ENCODE measurements at regions not wholly inside any gene's neighbourhood (a gene's known extent, or its start where the extent isn't known, plus 50 kb on each side); places are given as distances from the start of the nearest gene placed in this dataset.

GRCh38 chr7:84461093-84461492 lies 266.5 kb upstream of the SEMA3A start:
- 66 to 79% methylated on average over 2 of the region's 2 CpGs for WGBS, 2 donors
- Histone ChIP-seq H3K4me3 (no peak overlapping the region), H3K27me3 (no peaks in the 10 kb centered on the region), H3K27ac (no peak overlapping the region), H3K9me3 (no peaks in the 10 kb centered on the region), H3K4me1 (no peaks in the 10 kb centered on the region), H3K36me3 (no peaks in the 10 kb centered on the region)
- DNase-seq, result no peak
- intact Hi-C loops (cut with DNase I), result no loop called here
- TF ChIP-seq EP300 (IDR thresholded peaks at IDR 0.05) (no peak), POLR2A (IDR thresholded peaks at IDR 0.05) (no peak), CTCF (IDR thresholded peaks at IDR 0.05) (no peak), POLR2AphosphoS5 (IDR thresholded peaks at IDR 0.05) (no peak)

- Histone ChIP-seq H3K4me3 (no peak overlapping the region), H3K27ac (no peak overlapping the region), H3K27me3 (no peaks in the 10 kb centered on the region), H3K36me3 (no peaks in the 10 kb centered on the region), H3K4me1 (no peaks in the 10 kb centered on the region), H3K9me3 (no peaks in the 10 kb centered on the region)
- TF ChIP-seq EP300 (IDR thresholded peaks at IDR 0.05) (no peak), POLR2AphosphoS5 (IDR thresholded peaks at IDR 0.05) (no peak), CTCF (IDR thresholded peaks at IDR 0.05) (no peak), POLR2A (IDR thresholded peaks at IDR 0.05) (no peak)
- DNase-seq, result no peak
- 93 to 100% methylated on average over 1 of the region's 1 CpG for WGBS, 2 donors
- intact Hi-C loops (cut with DNase I), result no loop called here
Observed at GRCh38 chr7:84455788-84456187, 261.2 kb upstream of the SEMA3A start.

GRCh38 chr7:84454174-84454959 lies 259.8 kb upstream of the SEMA3A start:
- H3K4me3 ChIP-seq, result no peak overlapping the region
- TF ChIP-seq POLR2A (IDR thresholded peaks at IDR 0.05), result no peak
- TF ChIP-seq EP300 (IDR thresholded peaks at IDR 0.05), result no peak
- TF ChIP-seq CTCF (IDR thresholded peaks at IDR 0.05), result no peak
- no peak for TF ChIP-seq POLR2AphosphoS5 (IDR thresholded peaks at IDR 0.05)
- intact Hi-C loops (cut with DNase I), result no loop called here

GRCh38 chr7:84452618-84453017 lies 258.0 kb upstream of the SEMA3A start:
- Histone ChIP-seq H3K9me3 (peaks cover 0 to 2% (median 0%) of the 10 kb centered on the region in 4 donors), H3K4me3 (no peak overlapping the region), H3K27me3 (no peaks in the 10 kb centered on the region), H3K36me3 (no peaks in the 10 kb centered on the region), H3K27ac (no peak overlapping the region), H3K4me1 (no peaks in the 10 kb centered on the region)
- TF ChIP-seq POLR2A (IDR thresholded peaks at IDR 0.05), result no peak
- TF ChIP-seq POLR2AphosphoS5 (IDR thresholded peaks at IDR 0.05), result no peak
- TF ChIP-seq EP300 (IDR thresholded peaks at IDR 0.05), result no peak
- no peak for TF ChIP-seq CTCF (IDR thresholded peaks at IDR 0.05)
- no peak for DNase-seq
- 71 to 88% methylated on average over 1 of the region's 1 CpG for WGBS, 2 donors
- intact Hi-C loops (cut with DNase I), result no loop called here

More at GRCh38 chr7:84454174-84454959, 259.8 kb upstream of the SEMA3A start:
- no peaks in the 10 kb centered on the region for H3K36me3 ChIP-seq
- H3K9me3 ChIP-seq, result no peaks in the 10 kb centered on the region
- no peak overlapping the region for H3K27ac ChIP-seq
- DNase-seq, result no peak
- H3K27me3 ChIP-seq, result no peaks in the 10 kb centered on the region
- H3K4me1 ChIP-seq, result no peaks in the 10 kb centered on the region

DNA sequence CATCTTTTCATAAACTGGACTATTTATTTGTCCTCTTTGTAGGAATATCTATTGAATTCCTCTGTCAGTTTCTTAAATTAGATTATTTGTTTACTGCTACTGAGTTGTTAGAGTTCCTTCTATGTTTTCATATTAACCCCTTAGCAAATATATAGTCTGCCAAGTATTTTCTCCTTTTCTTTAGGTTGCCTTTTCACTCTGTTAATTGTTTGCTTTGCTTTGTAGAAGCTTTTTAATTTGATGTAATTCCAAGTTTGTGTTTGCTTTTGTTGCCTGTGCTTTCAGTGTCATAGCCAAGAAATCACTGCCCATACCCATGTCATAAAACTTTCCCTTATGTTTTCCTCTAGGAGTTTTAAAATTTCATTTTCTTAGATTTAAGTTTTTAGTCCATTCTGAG lies 256.2 kb upstream of the SEMA3A start:
- Histone ChIP-seq H3K4me3 (no peak overlapping the region), H3K4me1 (no peaks in the 10 kb centered on the region), H3K27ac (no peak overlapping the region), H3K27me3 (no peaks in the 10 kb centered on the region), H3K36me3 (no peaks in the 10 kb centered on the region), H3K9me3 (peaks cover 0 to 2% (median 0%) of the 10 kb centered on the region in 4 donors)
- no peak for TF ChIP-seq CTCF (IDR thresholded peaks at IDR 0.05)
- TF ChIP-seq POLR2A (IDR thresholded peaks at IDR 0.05), result no peak
- no peak for TF ChIP-seq POLR2AphosphoS5 (IDR thresholded peaks at IDR 0.05)
- TF ChIP-seq EP300 (IDR thresholded peaks at IDR 0.05), result no peak
- intact Hi-C loops (cut with DNase I), result no loop called here
- DNase-seq, result no peak
